ENCODE measurements at regions not wholly inside any gene's neighbourhood (a gene's known extent, or its start where the extent isn't known, plus 50 kb on each side); places are given as distances from the start of the nearest gene placed in this dataset.

- ATAC-seq (no peak), DNase-seq (no peak)
- Histone ChIP-seq H3K4me1 (peaks cover 0 to 13% (median 0%) of the 10 kb centered on the region in 12 donors), H3K27me3 (no peaks in the 10 kb centered on the region), H3K9me3 (no peaks in the 10 kb centered on the region), H3K36me3 (no peaks in the 10 kb centered on the region), H3K27ac (no peak overlapping the region), H3K4me3 (no peak overlapping the region)
- intact Hi-C loops (cut with DNase I): loop anchor here in 1 of 10 donors (10.0 kb wide), 1 partner anchor 154 kb away; no protein-coding TSS in a partner anchor
- 93 to 99% (median 96%) methylated on average over 3 of the region's 3 CpGs for WGBS, 4 donors
- no peak for TF ChIP-seq POLR2A (IDR thresholded peaks at IDR 0.05)
- TF ChIP-seq CTCF (IDR thresholded peaks at IDR 0.05): peak in 2 of 12 donors; percentile 8 to 17
These were observed 171.1 kb upstream of the CCDC150 start for GRCh38 chr2:196468394-196468793.

GRCh38 chr2:196473617-196474016 is 165.9 kb upstream of the CCDC150 start:
- Histone ChIP-seq H3K9me3 (no peaks in the 10 kb centered on the region), H3K27me3 (no peaks in the 10 kb centered on the region), H3K36me3 (no peaks in the 10 kb centered on the region), H3K4me1 (peaks cover 0 to 31% (median 5%) of the 10 kb centered on the region in 12 donors), H3K27ac (peak overlapping the region in 9 of 12 donors; percentile 2 to 87 (median 67)), H3K4me3 (no peak overlapping the region)
- DNase-seq: peak in 4 of 5 donors; percentile 18 to 42 (median 36)
- 11 to 15% (median 12%) methylated on average over 3 of the region's 3 CpGs for WGBS, 4 donors
- ATAC-seq: peak; percentile 92 to 97 (median 94)
- TF ChIP-seq CTCF (IDR thresholded peaks at IDR 0.05): no peak
- TF ChIP-seq POLR2A (IDR thresholded peaks at IDR 0.05): no peak
- intact Hi-C loops (cut with DNase I): loop anchor here in 5 of 10 donors (5.0 to 10.0 kb wide), 3 partner anchors 111 to 121 kb away; partner anchors contain the start of gene HECW2 (in 3 of the 5)

GRCh38 chr2:196475611-196476010 is 163.9 kb upstream of the CCDC150 start:
- DNase-seq (no peak), ATAC-seq (no peak)
- peaks cover 0 to 42% (median 6%) of the 10 kb centered on the region in 12 donors for H3K4me1 ChIP-seq
- WGBS, 4 donors: 84 to 89% (median 86%) methylated on average over 3 of the region's 3 CpGs
- TF ChIP-seq POLR2A (IDR thresholded peaks at IDR 0.05) (no peak), CTCF (IDR thresholded peaks at IDR 0.05) (no peak)
- no peaks in the 10 kb centered on the region for H3K9me3 ChIP-seq
- no peaks in the 10 kb centered on the region for H3K27me3 ChIP-seq
- intact Hi-C loops (cut with DNase I): loop anchor here in 4 of 10 donors (5.0 to 10.0 kb wide), 3 partner anchors 62 to 119 kb away; partner anchors contain the start of gene HECW2 (in 1 of the 4)
- H3K36me3 ChIP-seq: no peaks in the 10 kb centered on the region
- H3K27ac ChIP-seq: peak overlapping the region in 1 of 12 donors; percentile 15
- no peak overlapping the region for H3K4me3 ChIP-seq

- peak; percentile 23 to 70 (median 60) for ATAC-seq
- H3K36me3 ChIP-seq: no peaks in the 10 kb centered on the region
- intact Hi-C loops (cut with DNase I): loop anchor here in 4 of 10 donors (5.0 to 10.0 kb wide), 3 partner anchors 59 to 116 kb away; partner anchors contain the start of gene HECW2 (in 1 of the 4)
- no peak for TF ChIP-seq CTCF (IDR thresholded peaks at IDR 0.05)
- no peak for TF ChIP-seq POLR2A (IDR thresholded peaks at IDR 0.05)
- DNase-seq: peak in 1 of 5 donors; percentile 23
- no peaks in the 10 kb centered on the region for H3K9me3 ChIP-seq
- H3K27ac ChIP-seq: peak overlapping the region in 7 of 12 donors; percentile 4 to 69 (median 49)
- no peaks in the 10 kb centered on the region for H3K27me3 ChIP-seq
- 54 to 80% (median 64%) methylated on average over 2 of the region's 2 CpGs for WGBS, 4 donors
- peaks cover 0 to 55% (median 7%) of the 10 kb centered on the region in 12 donors for H3K4me1 ChIP-seq
- no peak overlapping the region for H3K4me3 ChIP-seq
These were observed 160.9 kb upstream of the CCDC150 start for GRCh38 chr2:196478588-196478987.
